MM.1S (cell line): ENCODE measurements at regions not wholly inside any gene's neighbourhood (a gene's known extent, or its start where the extent isn't known, plus 50 kb on each side); places are given as distances from the start of the nearest gene placed in this dataset.

ENCODE experiments used
- DNase-seq: peaks from one replicate; pipeline ENCODE4 v3.0.0-alpha.2; 2015
- H2AFZ ChIP-seq: fragments of 300-600 bp; sonication (generic); 2 replicates; pipeline ENCODE4 v1.6.0; 2016; ENCODE audit warnings: antibody characterized with exemption, low read length
- H3F3A ChIP-seq: fragments of 300-600 bp; sonication (generic); 2 replicates; pipeline ENCODE4 v1.6.1; 2016; ENCODE audit warnings: mild to moderate bottlenecking, antibody characterized with exemption, low read length, moderate library complexity, mixed read lengths; ENCODE audit not compliant: insufficient read depth
- H3K27ac ChIP-seq: fragments of 300-600 bp; sonication (generic); 2 replicates; pipeline ENCODE4 v1.5.1; 2016; ENCODE audit warnings: mild to moderate bottlenecking, low read length
- H3K27me3 ChIP-seq: fragments of 300-600 bp; sonication (generic); replicated peaks from 2 replicates; pipeline ENCODE4 v1.6.0; 2016; ENCODE audit warnings: low read length; ENCODE audit not compliant: insufficient read depth
- H3K36me3 ChIP-seq: fragments of 300-600 bp; sonication (generic); replicated peaks from 2 replicates; pipeline ENCODE4 v1.6.1; 2016; ENCODE audit warnings: mild to moderate bottlenecking, low read length, mixed read lengths; ENCODE audit not compliant: insufficient read depth
- H3K4me1 ChIP-seq: fragments of 300-600 bp; sonication (generic); 2 replicates; pipeline ENCODE4 v1.6.1; 2016; ENCODE audit warnings: low read length, mixed read lengths
- H3K4me2 ChIP-seq: fragments of 300-600 bp; sonication (generic); 2 replicates; pipeline ENCODE4 v1.6.0; 2016; ENCODE audit warnings: low read depth, low read length
- H3K4me3 ChIP-seq: fragments of 300-600 bp; sonication (generic); 2 replicates; pipeline ENCODE4 v1.5.1; 2016; ENCODE audit warnings: low read length, mixed read lengths
- H3K79me2 ChIP-seq: fragments of 300-600 bp; sonication (generic); 2 replicates; pipeline ENCODE4 v1.6.1; 2016; ENCODE audit warnings: mixed run types, low read length, mixed read lengths
- H3K9ac ChIP-seq: fragments of 300-600 bp; sonication (generic); 2 replicates; pipeline ENCODE4 v1.6.1; 2016; ENCODE audit warnings: low read length, mixed read lengths
- H3K9me2 ChIP-seq: fragments of 300-600 bp; sonication (generic); replicated peaks from 2 replicates; pipeline ENCODE4 v1.6.1; 2016; ENCODE audit warnings: mild to moderate bottlenecking, low read length, mixed read lengths; ENCODE audit not compliant: insufficient read depth
- H3K9me3 ChIP-seq: fragments of 300-600 bp; sonication (generic); replicated peaks from 2 replicates; pipeline ENCODE4 v1.6.1; 2016; ENCODE audit warnings: mild to moderate bottlenecking, low read length, mixed read lengths; ENCODE audit not compliant: insufficient read depth
- H4K20me1 ChIP-seq: fragments of 300-600 bp; sonication (generic); 2 replicates; pipeline ENCODE4 v1.6.1; 2016; ENCODE audit warnings: mild to moderate bottlenecking, low read length, moderate library complexity, mixed read lengths; ENCODE audit not compliant: insufficient read depth
- CTCF ChIP-seq: fragments of 300-600 bp; sonication (generic); IDR thresholded peaks from 2 replicates; pipeline ENCODE4 v1.5.1; 2016; ENCODE audit warnings: antibody characterized with exemption, low read length, mixed read lengths
- EZH2 ChIP-seq: fragments of 300-600 bp; sonication (generic); optimal IDR thresholded peaks from 2 replicates; pipeline ENCODE3; 2017; ENCODE audit warnings: low read depth, mild to moderate bottlenecking, antibody characterized with exemption, low read length, mixed read lengths
- EZH2phosphoT487 ChIP-seq: fragments of 300-600 bp; sonication (generic); IDR thresholded peaks from 2 replicates; pipeline ENCODE4 v1.6.1; 2018; ENCODE audit warnings: antibody characterized with exemption, low read length

- Histone ChIP-seq H4K20me1 (no peaks in the 10 kb centered on the region), H2AFZ (no peak overlapping the region), H3K27ac (no peak overlapping the region), H3K4me1 (peaks cover 10% of the 10 kb centered on the region), H3K4me2 (no peak overlapping the region), H3K9me3 (no peaks in the 10 kb centered on the region), H3K9me2 (no peaks in the 10 kb centered on the region), H3K79me2 (no peaks in the 10 kb centered on the region), H3K36me3 (no peaks in the 10 kb centered on the region), H3K4me3 (no peak overlapping the region), H3F3A (peaks cover 14% of the 10 kb centered on the region), H3K9ac (no peak overlapping the region), H3K27me3 (no peaks in the 10 kb centered on the region)
- no peak for DNase-seq
- no peak for TF ChIP-seq EZH2phosphoT487
- TF ChIP-seq EZH2, result no peak
- no peak for TF ChIP-seq CTCF
Observed at GRCh38 chr2:16051841-16052564, 111.7 kb downstream of the MYCN start.

GRCh38 chr2:16050908-16051489 lies 110.6 kb downstream of the MYCN start:
- DNase-seq, result no peak
- Histone ChIP-seq H3K4me1 (peaks cover 4% of the 10 kb centered on the region), H3K27me3 (no peaks in the 10 kb centered on the region), H3K9ac (no peak overlapping the region), H3K79me2 (no peaks in the 10 kb centered on the region), H3K4me2 (no peak overlapping the region), H3K27ac (no peak overlapping the region), H3K9me2 (no peaks in the 10 kb centered on the region), H2AFZ (no peak overlapping the region), H3K36me3 (no peaks in the 10 kb centered on the region), H4K20me1 (no peaks in the 10 kb centered on the region), H3K9me3 (no peaks in the 10 kb centered on the region), H3K4me3 (no peak overlapping the region), H3F3A (peaks cover 7% of the 10 kb centered on the region)
- TF ChIP-seq CTCF, result no peak
- TF ChIP-seq EZH2phosphoT487, result no peak
- TF ChIP-seq EZH2, result no peak

GRCh38 chr2:16050261-16050907 lies 110.0 kb downstream of the MYCN start:
- no peaks in the 10 kb centered on the region for H3K79me2 ChIP-seq
- no peaks in the 10 kb centered on the region for H3K9me3 ChIP-seq
- H3K4me1 ChIP-seq, result peaks cover 4% of the 10 kb centered on the region
- peaks cover 2% of the 10 kb centered on the region; the same call in 1 of the 2 replicates for H3F3A ChIP-seq
- no peaks in the 10 kb centered on the region for H3K9me2 ChIP-seq
- H2AFZ ChIP-seq, result no peak overlapping the region
- no peak for DNase-seq
- H4K20me1 ChIP-seq, result no peaks in the 10 kb centered on the region
- no peak overlapping the region for H3K27ac ChIP-seq
- no peak overlapping the region for H3K4me2 ChIP-seq
- TF ChIP-seq CTCF, result no peak
- no peak for TF ChIP-seq EZH2phosphoT487
- no peak for TF ChIP-seq EZH2
- H3K27me3 ChIP-seq, result no peaks in the 10 kb centered on the region
- no peak overlapping the region for H3K4me3 ChIP-seq
- H3K36me3 ChIP-seq, result no peaks in the 10 kb centered on the region
- no peak overlapping the region for H3K9ac ChIP-seq
